GM19463 (cell line): ENCODE measurements at regions not wholly inside any gene's neighbourhood (a gene's known extent, or its start where the extent isn't known, plus 50 kb on each side); places are given as distances from the start of the nearest gene placed in this dataset.

ENCODE experiments used
- ATAC-seq: cut with Tn5 transposase; IDR thresholded peaks from one replicate; pipeline ENCODE4 v1.9.1; 2021; ENCODE audit warnings: mild to moderate bottlenecking, moderate library complexity; ENCODE audit not compliant: unreplicated experiment

GRCh38 chr13:67437244-67437643 is 207.1 kb upstream of the PCDH9 start:
- no peak for ATAC-seq

GRCh38 chr13:67421475-67421874 is 191.3 kb upstream of the PCDH9 start:
- ATAC-seq, result no peak

GRCh38 chr13:67416047-67416925 is 186.2 kb upstream of the PCDH9 start:
- ATAC-seq, result peak; percentile 91

- ATAC-seq, result no peak
These were observed 180.5 kb upstream of the PCDH9 start for GRCh38 chr13:67410645-67411044.

GRCh38 chr13:67408798-67409197 is 178.7 kb upstream of the PCDH9 start:
- no peak for ATAC-seq

GRCh38 chr13:67402546-67402945 is 172.4 kb upstream of the PCDH9 start:
- ATAC-seq, result no peak

GRCh38 chr13:67395577-67395976 is 165.4 kb upstream of the PCDH9 start:
- ATAC-seq, result no peak

- ATAC-seq, result no peak
These were observed 161.9 kb upstream of the PCDH9 start for GRCh38 chr13:67392014-67392413.

- no peak for ATAC-seq
These were observed 160.4 kb upstream of the PCDH9 start for GRCh38 chr13:67390462-67391086.

- ATAC-seq, result no peak
These were observed 159.0 kb upstream of the PCDH9 start for GRCh38 chr13:67389171-67389570.

GRCh38 chr13:67383109-67383757 is 153.1 kb upstream of the PCDH9 start:
- ATAC-seq, result peak; percentile 71

GRCh38 chr13:67377919-67378318 is 147.8 kb upstream of the PCDH9 start:
- peak; percentile 42 for ATAC-seq

- ATAC-seq, result no peak
These were observed 144.3 kb upstream of the PCDH9 start for GRCh38 chr13:67374391-67374790.

- no peak for ATAC-seq
These were observed 142.8 kb upstream of the PCDH9 start for GRCh38 chr13:67372868-67373464.

GRCh38 chr13:67369895-67370660 is 139.9 kb upstream of the PCDH9 start:
- no peak for ATAC-seq

GRCh38 chr13:67367399-67367798 is 137.3 kb upstream of the PCDH9 start:
- no peak for ATAC-seq

GRCh38 chr13:67366533-67366932 is 136.4 kb upstream of the PCDH9 start:
- ATAC-seq, result no peak

- ATAC-seq, result no peak
These were observed 125.8 kb upstream of the PCDH9 start for GRCh38 chr13:67355812-67356476.

- no peak for ATAC-seq
These were observed 123.8 kb upstream of the PCDH9 start for GRCh38 chr13:67353941-67354340.

GRCh38 chr13:67353031-67353430 is 122.9 kb upstream of the PCDH9 start:
- no peak for ATAC-seq
